Naive thymus-derived CD4-positive, alpha-beta T cell (primary cell): ENCODE measurements at regions not wholly inside any gene's neighbourhood (a gene's known extent, or its start where the extent isn't known, plus 50 kb on each side); places are given as distances from the start of the nearest gene placed in this dataset.
A peak's percentile ranks its signal among the peaks of the same experiment; 100 is the strongest.
"Not testable (repeated sequence)": the region's sequence is repeated elsewhere in the genome, so short reads cannot be mapped to it uniquely, and the experiment has no call there.

Experiments used
- ATAC-seq: fragments of 150-1000 bp; cut with Tn5 transposase; 2 replicates; pipeline ENCODE4 v1.10.0; 2021; ENCODE audit warnings: mild to moderate bottlenecking, moderate library complexity
- CTCF ChIA-PET: fragments of 350-600 bp; sonication (Branson Sonifier 250); formaldehyde crosslinking; loops from one replicate; lab custom pipeline; 2021; ENCODE audit warnings: antibody characterized with exemption; lab: Charles Lee
- POLR2A ChIA-PET: fragments of 350-600 bp; sonication (Branson Sonifier 250); formaldehyde crosslinking; loops from one replicate; lab custom pipeline; 2021; ENCODE audit warnings: antibody characterized with exemption, inconsistent platforms; lab: Charles Lee
- DNase-seq, 9 donors: peaks; one replicate each; pipeline versions ENCODE4 v3.0.0 to v3.0.0-alpha.2; 2020 to 2022; ENCODE audit warnings: mixed read lengths in 1 of 9
- H3K27ac ChIP-seq: one replicate; pipeline ENCODE4 v1.7.0; 2013; ENCODE audit warnings: mild to moderate bottlenecking, low read depth, low read length, moderate library complexity
- H3K27me3 ChIP-seq, 2 donors: one replicate each; pipeline ENCODE4 v1.7.0; 2013; ENCODE audit warnings: low read length in 2 of 2, mild to moderate bottlenecking in 2 of 2, moderate library complexity in 2 of 2; ENCODE audit not compliant: control insufficient read depth in 2 of 2, insufficient read depth in 2 of 2
- H3K36me3 ChIP-seq, 3 experiments: 1 replicate in 2 of 3; 2 replicates in 1 of 3; pipeline ENCODE4 v1.7.0; 2013; ENCODE audit warnings: low read length in 3 of 3, mild to moderate bottlenecking in 3 of 3, moderate library complexity in 1 of 3; ENCODE audit not compliant: insufficient read depth in 3 of 3, control insufficient read depth in 2 of 3
- H3K4me1 ChIP-seq, 2 donors: one replicate each; pipeline ENCODE4 v1.7.0; 2013; ENCODE audit warnings: low read length in 2 of 2, mild to moderate bottlenecking in 2 of 2, moderate library complexity in 1 of 2; ENCODE audit not compliant: control insufficient read depth in 2 of 2, insufficient read depth in 2 of 2
- H3K4me3 ChIP-seq: 2 replicates; pipeline ENCODE4 v1.7.0; 2013; ENCODE audit warnings: mild to moderate bottlenecking, low read length
- H3K9me3 ChIP-seq, 3 experiments: 1 replicate in 2 of 3; 2 replicates in 1 of 3; pipeline ENCODE4 v1.7.0; 2013; ENCODE audit warnings: low read length in 3 of 3; ENCODE audit not compliant: control insufficient read depth in 2 of 3
- H3K27ac Mint-ChIP-seq, 9 donors: one replicate each; pipeline ENCODE4 v1.8.0; 2020 to 2022; ENCODE audit warnings: mixed read lengths in 9 of 9, mild to moderate bottlenecking in 8 of 9, moderate library complexity in 5 of 9, inconsistent platforms in 2 of 9
- H3K27me3 Mint-ChIP-seq, 5 donors: one replicate each; pipeline ENCODE4 v1.8.0; 2021 to 2022; ENCODE audit warnings: mixed read lengths in 5 of 5, mild to moderate bottlenecking in 1 of 5
- H3K36me3 Mint-ChIP-seq, 5 donors: one replicate each; pipeline ENCODE4 v1.8.0; 2020 to 2022; ENCODE audit warnings: mixed read lengths in 5 of 5, mild to moderate bottlenecking in 3 of 5, inconsistent platforms in 1 of 5
- H3K4me1 Mint-ChIP-seq, 7 donors: one replicate each; pipeline ENCODE4 v1.8.0; 2020 to 2022; ENCODE audit warnings: mixed read lengths in 7 of 7, mild to moderate bottlenecking in 3 of 7, inconsistent platforms in 1 of 7
- H3K4me3 Mint-ChIP-seq, 10 donors: one replicate each; pipeline ENCODE4 v1.8.0; 2020 to 2022; ENCODE audit warnings: mild to moderate bottlenecking in 10 of 10, mixed read lengths in 10 of 10, moderate library complexity in 6 of 10, inconsistent platforms in 2 of 10
- H3K9me3 Mint-ChIP-seq, 11 donors: one replicate each; pipeline ENCODE4 v1.8.0; 2020 to 2022; ENCODE audit warnings: mixed read lengths in 11 of 11, mild to moderate bottlenecking in 4 of 11, inconsistent platforms in 1 of 11, moderate library complexity in 1 of 11
- intact Hi-C, 2 donors: fragments of 100-400 bp; cut with micrococcal nuclease; formaldehyde crosslinking; loops; one replicate each; pipeline ENCODE4 v1.15.1; 2023

GRCh38 chr16:26985100-26986065, 81.3 kb upstream of the C16orf82 start:
- Mint-ChIP-seq H3K36me3 (no peaks in the 10 kb centered on the region), H3K27ac (no peak overlapping the region), H3K9me3 (no peaks in the 10 kb centered on the region), H3K4me3 (no peak overlapping the region), H3K27me3 (peaks cover 4 to 22% (median 13%) of the 10 kb centered on the region in 5 donors), H3K4me1 (no peaks in the 10 kb centered on the region)
- no peak overlapping the region for H3K27ac ChIP-seq
- POLR2A ChIA-PET = no interaction called here
- H3K4me3 ChIP-seq = no peak overlapping the region
- intact Hi-C loops = no loop called here
- CTCF ChIA-PET = no interaction called here
- DNase-seq (no peak), ATAC-seq (no peak)
- no peaks in the 10 kb centered on the region for H3K27me3 ChIP-seq
- H3K36me3 ChIP-seq = no peaks in the 10 kb centered on the region
- no peaks in the 10 kb centered on the region for H3K9me3 ChIP-seq
- H3K4me1 ChIP-seq = no peaks in the 10 kb centered on the region

- Histone ChIP-seq H3K36me3 (no peaks in the 10 kb centered on the region), H3K4me1 (no peaks in the 10 kb centered on the region), H3K4me3 (no peak overlapping the region), H3K27me3 (no peaks in the 10 kb centered on the region), H3K27ac (no peak overlapping the region), H3K9me3 (no peaks in the 10 kb centered on the region)
- Mint-ChIP-seq H3K27me3 (peaks cover 4 to 22% (median 17%) of the 10 kb centered on the region in 5 donors), H3K4me3 (no peak overlapping the region), H3K4me1 (no peaks in the 10 kb centered on the region), H3K27ac (peak overlapping the region in 1 of 9 donors; percentile 65), H3K9me3 (no peaks in the 10 kb centered on the region), H3K36me3 (no peaks in the 10 kb centered on the region)
- ChIA-PET CTCF (no interaction called here), POLR2A (no interaction called here)
- intact Hi-C loops = no loop called here
- ATAC-seq (no peak), DNase-seq (no peak)
Observed at GRCh38 chr16:26987597-26988010, 79.1 kb upstream of the C16orf82 start.

DNA sequence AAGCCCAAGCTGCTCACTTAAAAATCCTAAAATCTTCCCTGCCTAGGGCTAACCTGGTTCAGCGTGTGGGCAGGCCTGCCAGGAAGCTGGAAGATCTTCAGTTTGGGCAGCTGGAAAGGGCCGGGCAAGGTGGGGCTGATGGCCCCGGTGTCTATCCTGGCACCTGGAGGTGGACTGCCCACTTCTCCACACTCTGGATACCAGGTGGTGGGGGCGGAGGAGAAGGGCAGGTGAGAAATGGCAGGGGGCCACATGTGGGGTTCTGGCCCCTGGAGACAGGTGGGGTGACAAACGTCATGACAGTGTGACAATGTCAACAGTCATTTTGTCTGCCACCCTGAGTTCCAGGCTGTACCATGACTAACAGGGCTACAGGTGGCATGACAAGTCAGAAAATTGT, 78.5 kb upstream of the C16orf82 start:
- ATAC-seq = no peak
- CTCF ChIA-PET = no interaction called here
- Mint-ChIP-seq H3K9me3 (no peaks in the 10 kb centered on the region), H3K4me3 (no peak overlapping the region), H3K4me1 (no peaks in the 10 kb centered on the region), H3K36me3 (no peaks in the 10 kb centered on the region), H3K27ac (no peak overlapping the region), H3K27me3 (peaks cover 4 to 21% (median 18%) of the 10 kb centered on the region in 5 donors)
- intact Hi-C loops = no loop called here
- POLR2A ChIA-PET = no interaction called here
- Histone ChIP-seq H3K4me3 (no peak overlapping the region), H3K9me3 (no peaks in the 10 kb centered on the region), H3K27me3 (no peaks in the 10 kb centered on the region), H3K27ac (no peak overlapping the region), H3K4me1 (no peaks in the 10 kb centered on the region), H3K36me3 (no peaks in the 10 kb centered on the region)
- DNase-seq = no peak

DNA sequence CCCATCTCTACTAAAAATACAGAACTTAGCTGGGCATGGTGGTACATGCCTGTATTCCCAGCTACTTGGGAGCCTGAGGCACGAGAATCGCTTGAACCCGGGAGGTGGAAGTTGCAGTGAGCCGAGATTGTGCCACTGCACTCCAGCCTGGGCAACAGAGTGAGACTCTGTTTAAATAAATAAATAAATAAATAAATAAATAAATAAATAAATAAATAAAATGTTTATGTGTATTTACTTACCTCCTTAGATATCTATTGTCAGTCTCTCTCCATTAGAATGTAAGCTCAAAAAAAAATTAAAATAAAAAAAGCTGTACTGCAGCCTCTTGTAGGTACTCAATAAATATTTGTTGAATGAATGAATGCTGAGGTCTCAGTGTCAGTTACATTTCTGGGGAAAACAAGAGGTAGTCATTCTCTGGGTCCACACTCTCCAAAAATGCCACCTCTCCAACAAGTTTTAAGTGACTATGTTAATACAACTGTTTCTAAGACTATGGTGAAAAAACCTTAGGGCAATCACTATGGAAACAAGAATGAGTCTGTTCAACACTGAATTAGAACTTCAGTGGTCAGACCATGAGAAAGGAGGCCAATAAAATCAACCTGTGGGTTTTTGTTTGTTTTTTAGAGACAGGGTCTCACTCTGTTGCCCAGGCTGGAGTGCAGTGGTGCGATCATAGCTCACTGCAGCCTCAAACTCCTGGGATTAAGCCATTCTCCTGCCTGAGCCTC, 76.2 kb upstream of the C16orf82 start:
- intact Hi-C loops, H3K4me3 Mint-ChIP-seq, H3K9me3 ChIP-seq, DNase-seq, H3K9me3 Mint-ChIP-seq, H3K27me3 ChIP-seq, H3K36me3 ChIP-seq, CTCF ChIA-PET, H3K27ac Mint-ChIP-seq, H3K4me1 ChIP-seq, H3K36me3 Mint-ChIP-seq, H3K4me1 Mint-ChIP-seq, H3K4me3 ChIP-seq, H3K27ac ChIP-seq, ATAC-seq, POLR2A ChIA-PET: not testable (repeated sequence)
- peaks cover 7 to 40% (median 13%) of the 10 kb centered on the region in 5 donors for H3K27me3 Mint-ChIP-seq

DNA sequence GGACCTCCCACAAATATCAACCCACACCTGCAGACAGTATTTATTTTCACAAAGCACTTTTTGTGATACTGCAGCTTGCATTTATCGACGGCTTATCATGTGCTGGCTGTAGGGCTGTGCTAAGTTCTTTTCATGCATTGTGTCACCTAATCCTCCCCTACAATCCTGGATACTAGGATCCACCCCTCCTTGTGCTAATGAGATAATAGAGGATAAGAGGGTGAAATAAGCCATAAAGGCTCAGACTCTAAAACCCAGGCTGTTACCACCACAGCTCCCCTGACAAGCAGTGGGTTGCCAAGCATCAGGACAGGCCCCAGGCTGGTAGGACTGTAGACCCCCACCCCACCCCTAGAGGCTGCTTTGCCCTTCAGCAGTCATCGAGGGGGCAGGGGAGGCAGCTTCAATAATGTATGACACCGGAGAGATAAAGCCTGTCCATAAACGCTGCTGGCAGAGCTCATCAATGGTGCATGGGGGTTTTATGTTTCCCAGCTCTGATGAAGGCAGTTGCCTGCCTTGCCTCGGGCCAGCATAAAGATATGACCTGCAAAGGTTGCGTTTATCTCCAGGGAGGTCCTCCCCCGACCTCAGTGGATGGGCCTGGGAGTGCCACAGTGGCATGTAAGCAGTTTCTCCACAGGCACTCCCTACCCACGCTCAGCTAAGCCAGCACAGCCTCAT, 73.9 kb upstream of the C16orf82 start:
- H3K27ac ChIP-seq = no peak overlapping the region
- no peak overlapping the region for H3K4me3 ChIP-seq
- peaks cover 0 to 5% (median 0%) of the 10 kb centered on the region in 5 donors for H3K36me3 Mint-ChIP-seq
- H3K27me3 Mint-ChIP-seq = peaks cover 5 to 40% (median 28%) of the 10 kb centered on the region in 5 donors
- H3K4me1 ChIP-seq = no peaks in the 10 kb centered on the region
- no peak overlapping the region for H3K4me3 Mint-ChIP-seq
- DNase-seq (no peak), ATAC-seq (no peak)
- no peaks in the 10 kb centered on the region for H3K9me3 ChIP-seq
- H3K4me1 Mint-ChIP-seq = no peaks in the 10 kb centered on the region
- H3K27ac Mint-ChIP-seq = no peak overlapping the region
- ChIA-PET CTCF (no interaction called here), POLR2A (no interaction called here)
- H3K27me3 ChIP-seq = no peaks in the 10 kb centered on the region
- peaks cover 0 to 9% (median 1%) of the 10 kb centered on the region in 11 donors for H3K9me3 Mint-ChIP-seq
- intact Hi-C loops = no loop called here
- no peaks in the 10 kb centered on the region for H3K36me3 ChIP-seq

- peaks cover 0 to 5% (median 0%) of the 10 kb centered on the region in 5 donors for H3K36me3 Mint-ChIP-seq
- H3K4me3 Mint-ChIP-seq = no peak overlapping the region
- H3K27me3 ChIP-seq = no peaks in the 10 kb centered on the region
- ATAC-seq (no peak), DNase-seq (no peak)
- POLR2A ChIA-PET = no interaction called here
- no peaks in the 10 kb centered on the region for H3K4me1 ChIP-seq
- H3K9me3 ChIP-seq = no peaks in the 10 kb centered on the region
- no peak overlapping the region for H3K4me3 ChIP-seq
- H3K27ac ChIP-seq = no peak overlapping the region
- no peaks in the 10 kb centered on the region for H3K4me1 Mint-ChIP-seq
- CTCF ChIA-PET = no interaction called here
- intact Hi-C loops = no loop called here
- peaks cover 0 to 9% (median 1%) of the 10 kb centered on the region in 11 donors for H3K9me3 Mint-ChIP-seq
- H3K27ac Mint-ChIP-seq = no peak overlapping the region
- H3K36me3 ChIP-seq = no peaks in the 10 kb centered on the region
- H3K27me3 Mint-ChIP-seq = peaks cover 5 to 40% (median 32%) of the 10 kb centered on the region in 5 donors
Observed at GRCh38 chr16:26993511-26993910, 73.2 kb upstream of the C16orf82 start.
